ENCODE measurements at regions not wholly inside any gene's neighbourhood (a gene's known extent, or its start where the extent isn't known, plus 50 kb on each side); places are given as distances from the start of the nearest gene placed in this dataset.
"Not testable (repeated sequence)": the region's sequence is repeated elsewhere in the genome, so short reads cannot be mapped to it uniquely, and the experiment has no call there.

- DNase-seq: not testable (repeated sequence)
These were observed 763.4 kb downstream of the DHX35 start for GRCh38 chr20:39725513-39725912.

GRCh38 chr20:39719293-39719692 lies 757.1 kb downstream of the DHX35 start:
- DNase-seq: no peak

DNA sequence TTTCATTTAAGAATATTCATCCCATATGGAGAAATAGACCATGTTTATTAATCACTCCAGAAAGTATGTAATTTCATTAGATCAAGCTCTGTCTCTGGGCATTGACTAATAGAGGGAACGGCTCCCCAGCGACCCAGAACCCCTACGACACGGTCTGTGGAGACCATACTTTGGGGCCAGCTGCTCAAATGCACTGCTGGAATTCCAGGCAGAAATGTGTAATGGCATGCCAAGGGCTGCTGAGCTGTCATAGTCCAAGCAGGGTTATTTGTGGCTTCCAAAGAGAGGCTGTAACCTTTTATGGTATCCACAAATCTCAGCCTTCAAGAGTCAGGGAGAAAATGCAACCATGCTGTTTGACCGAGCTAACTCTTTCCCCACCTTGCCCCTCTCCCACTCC lies 755.8 kb downstream of the DHX35 start:
- DNase-seq: no peak

- no peak for DNase-seq
These were observed 754.7 kb downstream of the DHX35 start for GRCh38 chr20:39716796-39717341.

GRCh38 chr20:39713076-39713840 lies 751.1 kb downstream of the DHX35 start:
- DNase-seq: no peak

GRCh38 chr20:39706184-39706663 lies 744.1 kb downstream of the DHX35 start:
- no peak for DNase-seq

- no peak for DNase-seq
These were observed 742.9 kb downstream of the DHX35 start for GRCh38 chr20:39705032-39705431.

- not testable (repeated sequence) for DNase-seq
These were observed 741.2 kb downstream of the DHX35 start for GRCh38 chr20:39703357-39703756.

DNA sequence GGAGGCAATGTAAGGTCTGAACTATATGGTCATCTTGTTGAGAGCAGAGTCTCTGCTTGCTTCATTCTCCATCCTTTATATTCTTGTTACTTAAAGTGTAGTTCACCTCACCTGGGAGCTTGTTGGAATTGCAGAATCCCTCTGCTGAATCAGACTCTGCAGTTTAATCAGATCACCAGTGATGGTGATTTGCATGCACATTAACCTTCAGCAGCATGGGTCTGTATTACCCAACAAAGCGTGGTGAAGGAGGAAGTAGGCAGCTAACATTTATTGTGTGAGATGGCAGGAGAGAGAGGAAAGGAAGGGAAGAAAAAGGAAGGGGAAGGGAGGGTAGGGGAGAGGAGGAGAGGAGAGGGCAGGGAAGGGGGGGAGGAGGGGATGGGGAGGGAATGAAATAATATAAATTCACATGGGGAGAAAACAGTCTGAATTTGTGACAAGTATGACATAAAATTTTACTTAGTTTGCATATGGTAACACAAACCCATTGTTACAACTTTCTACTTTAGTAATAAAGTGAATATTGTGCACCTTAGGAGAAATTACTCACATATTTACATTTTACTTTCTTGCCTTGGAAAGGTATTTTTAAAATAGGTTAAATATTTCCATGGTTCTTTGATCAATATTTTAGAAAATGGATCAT lies 740.7 kb downstream of the DHX35 start:
- DNase-seq: no peak

- DNase-seq: no peak
These were observed 738.4 kb downstream of the DHX35 start for GRCh38 chr20:39700528-39700927.

- no peak for DNase-seq
These were observed 737.1 kb downstream of the DHX35 start for GRCh38 chr20:39699166-39699725.

DNA sequence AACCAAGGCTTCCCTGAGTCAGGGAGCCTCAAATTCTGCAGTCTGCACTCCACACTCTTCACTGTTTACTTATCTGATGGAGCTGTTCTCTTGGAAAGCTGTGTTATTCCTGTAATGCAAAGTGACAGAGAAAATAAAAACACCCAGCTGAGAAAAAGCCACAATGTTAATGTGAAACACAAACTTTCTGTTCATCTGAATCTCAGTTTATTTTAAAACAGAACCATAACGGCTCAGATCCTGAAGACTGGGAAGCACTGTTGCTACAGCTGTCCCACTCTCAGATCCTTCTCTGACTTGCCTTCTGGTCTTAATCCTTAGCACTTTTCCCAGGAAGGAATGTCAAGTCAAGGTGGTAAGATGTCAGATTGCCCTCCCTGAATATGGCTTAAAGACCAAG lies 736.6 kb downstream of the DHX35 start:
- no peak for DNase-seq

- DNase-seq: no peak
These were observed 729.2 kb downstream of the DHX35 start for GRCh38 chr20:39691151-39691862.

DNA sequence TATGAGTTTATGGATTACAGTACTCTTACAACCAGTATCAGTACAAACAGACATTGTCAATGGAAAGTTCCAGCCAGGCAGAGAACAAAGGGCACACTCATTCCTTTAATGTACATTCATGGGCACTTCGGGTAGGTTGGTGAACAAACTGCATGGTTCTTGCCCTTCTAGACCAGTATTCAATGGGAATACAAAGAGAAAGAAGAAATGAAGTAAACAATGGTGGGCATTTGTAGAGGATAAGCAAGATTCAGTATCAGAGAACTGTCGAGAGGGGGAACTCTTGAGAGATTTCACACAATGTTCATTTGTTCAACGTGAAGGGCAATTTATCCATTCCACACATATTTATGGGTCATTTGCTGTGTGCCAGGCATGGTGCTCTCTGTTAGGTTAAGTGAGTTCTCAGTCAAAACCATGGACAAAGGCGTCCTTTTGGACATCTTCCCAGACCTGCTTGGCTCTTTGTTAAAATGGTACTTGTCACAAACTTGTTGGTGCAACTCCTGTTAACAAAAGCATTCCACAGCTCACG lies 714.8 kb downstream of the DHX35 start:
- no peak for DNase-seq

DNA sequence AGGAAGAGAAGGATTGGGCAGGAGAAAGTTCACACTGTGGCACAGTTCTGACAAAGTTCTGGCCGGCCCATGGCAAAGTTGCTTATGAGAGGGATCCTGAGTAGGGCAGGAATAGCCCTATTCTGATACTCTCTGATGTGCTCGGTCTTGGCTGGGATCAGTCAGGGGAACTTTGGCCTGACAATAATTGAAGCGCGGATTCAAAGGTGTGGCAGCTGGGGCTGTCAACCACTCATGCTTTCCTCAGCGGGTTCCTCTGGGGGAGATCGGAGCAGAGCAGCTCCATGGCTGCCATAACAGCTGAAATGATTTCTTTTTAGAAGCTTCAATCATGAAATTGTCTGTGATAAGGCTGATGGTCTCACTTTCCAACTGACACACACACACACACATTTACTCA lies 714.1 kb downstream of the DHX35 start:
- DNase-seq: no peak

DNA sequence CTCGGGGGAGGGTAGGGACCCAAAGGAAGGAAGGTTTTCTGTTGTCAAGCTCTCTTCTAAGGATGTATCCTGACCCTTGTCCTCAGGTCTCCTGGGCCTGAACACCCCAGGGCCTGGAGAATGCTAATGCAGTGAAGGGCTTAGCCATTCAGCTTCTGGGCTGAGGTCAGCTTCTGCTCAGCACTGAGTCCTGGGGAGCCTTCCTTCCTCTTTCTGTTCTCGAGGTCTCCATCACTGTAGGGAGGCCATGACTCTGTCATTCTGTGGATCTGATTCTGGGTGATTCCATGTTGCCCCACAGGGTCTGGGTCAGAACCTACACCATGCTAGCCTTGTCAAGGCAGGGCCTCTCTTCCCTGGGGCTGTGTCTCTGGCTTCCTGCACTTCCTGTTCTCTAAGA lies 712.7 kb downstream of the DHX35 start:
- no peak for DNase-seq

- DNase-seq: no peak
These were observed 708.8 kb downstream of the DHX35 start for GRCh38 chr20:39670988-39671387.

DNA sequence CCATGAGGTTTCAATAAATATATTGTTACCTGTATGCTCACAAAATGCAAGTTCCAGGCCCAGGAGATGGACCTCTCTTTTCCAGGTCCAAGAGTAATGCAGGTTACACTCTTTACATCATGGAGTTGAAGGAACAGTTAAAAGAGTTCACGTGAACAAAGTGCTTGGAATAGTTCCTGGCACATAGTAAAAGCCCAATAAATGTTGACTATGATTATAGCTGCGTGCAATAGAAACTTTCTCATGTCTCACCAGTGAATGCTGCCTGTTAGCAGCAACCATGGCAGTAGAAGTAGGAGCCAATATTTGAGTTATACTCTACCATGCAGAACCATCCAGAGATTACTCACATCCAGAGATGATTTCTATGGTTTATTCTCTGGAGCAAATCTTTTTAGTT lies 707.5 kb downstream of the DHX35 start:
- DNase-seq: no peak

- no peak for DNase-seq
These were observed 705.9 kb downstream of the DHX35 start for GRCh38 chr20:39668038-39668437.

- no peak for DNase-seq
These were observed 699.7 kb downstream of the DHX35 start for GRCh38 chr20:39661833-39662232.

GRCh38 chr20:39660965-39661364 lies 698.8 kb downstream of the DHX35 start:
- no peak for DNase-seq

DNA sequence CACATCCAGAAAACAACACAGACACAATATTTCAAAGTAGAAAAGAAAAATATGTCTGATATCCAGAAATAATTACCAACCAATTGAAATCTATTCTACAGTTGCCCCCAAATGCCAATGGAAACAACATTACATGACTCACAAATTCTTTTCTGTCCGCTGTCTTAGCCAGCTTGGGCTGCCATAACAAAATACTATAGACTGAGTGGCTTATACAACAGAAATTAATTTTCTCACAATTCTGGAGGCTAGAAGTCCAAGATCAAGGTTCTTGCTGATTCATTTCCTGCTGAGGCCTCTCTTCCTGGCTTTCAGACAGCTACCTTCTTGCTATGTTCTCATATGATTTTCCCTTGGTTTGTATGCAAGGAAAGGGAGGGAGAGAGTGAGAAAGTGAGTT lies 698.1 kb downstream of the DHX35 start:
- DNase-seq: no peak
